ENCODE measurements at regions not wholly inside any gene's neighbourhood (a gene's known extent, or its start where the extent isn't known, plus 50 kb on each side); places are given as distances from the start of the nearest gene placed in this dataset.

- H3K9me3 ChIP-seq (ENCODE audit: control insufficient read depth, insufficient read depth, low read depth, low read length), result no peaks in the 10 kb centered on the region
- H4K20me1 ChIP-seq (ENCODE audit: control insufficient read depth, extremely low read depth, insufficient read depth, low read length), result no peaks in the 10 kb centered on the region
- no peaks in the 10 kb centered on the region for H3K79me2 ChIP-seq (ENCODE audit: control insufficient read depth, insufficient read depth, low read length)
- peak overlapping the region; percentile 70 for H3K4me2 ChIP-seq (ENCODE audit: extremely low read depth, insufficient read depth, low read length)
- H2AFZ ChIP-seq (ENCODE audit: low read length), result no peak overlapping the region
- TF ChIP-seq EZH2 (IDR thresholded peaks at IDR 0.05; ENCODE audit: low read length, missing control alignments), result no peak
- TF ChIP-seq, protein P1, sequence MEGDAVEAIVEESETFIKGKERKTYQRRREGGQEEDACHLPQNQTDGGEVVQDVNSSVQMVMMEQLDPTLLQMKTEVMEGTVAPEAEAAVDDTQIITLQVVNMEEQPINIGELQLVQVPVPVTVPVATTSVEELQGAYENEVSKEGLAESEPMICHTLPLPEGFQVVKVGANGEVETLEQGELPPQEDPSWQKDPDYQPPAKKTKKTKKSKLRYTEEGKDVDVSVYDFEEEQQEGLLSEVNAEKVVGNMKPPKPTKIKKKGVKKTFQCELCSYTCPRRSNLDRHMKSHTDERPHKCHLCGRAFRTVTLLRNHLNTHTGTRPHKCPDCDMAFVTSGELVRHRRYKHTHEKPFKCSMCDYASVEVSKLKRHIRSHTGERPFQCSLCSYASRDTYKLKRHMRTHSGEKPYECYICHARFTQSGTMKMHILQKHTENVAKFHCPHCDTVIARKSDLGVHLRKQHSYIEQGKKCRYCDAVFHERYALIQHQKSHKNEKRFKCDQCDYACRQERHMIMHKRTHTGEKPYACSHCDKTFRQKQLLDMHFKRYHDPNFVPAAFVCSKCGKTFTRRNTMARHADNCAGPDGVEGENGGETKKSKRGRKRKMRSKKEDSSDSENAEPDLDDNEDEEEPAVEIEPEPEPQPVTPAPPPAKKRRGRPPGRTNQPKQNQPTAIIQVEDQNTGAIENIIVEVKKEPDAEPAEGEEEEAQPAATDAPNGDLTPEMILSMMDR (conservative IDR thresholded peaks at IDR 0.05 in 1 of 2, IDR thresholded peaks at IDR 0.05 in 1 of 2; ENCODE audit: low read depth in 1 of 2, low read length in 2 of 2), result no peak
- peak overlapping the region in 3 of 4 experiments; percentile 19 to 31 (median 23) for H3K4me3 ChIP-seq (replicated peaks in 1 of 4; ENCODE audit: control extremely low read depth in 1 of 4, insufficient read depth in 1 of 4, low read depth in 3 of 4, low read length in 4 of 4)
- no peaks in the 10 kb centered on the region for H3K36me3 ChIP-seq (ENCODE audit: control insufficient read depth, insufficient read depth, low read length)
- peaks cover 17% of the 10 kb centered on the region for H3K4me1 ChIP-seq (ENCODE audit: control insufficient read depth, extremely low read depth, insufficient read depth, low read length)
- no peak overlapping the region for H3K9ac ChIP-seq (ENCODE audit: insufficient read depth, low read length)
- H3K27me3 ChIP-seq (ENCODE audit: control insufficient read depth, insufficient read depth, low read length), result no peaks in the 10 kb centered on the region
- H3K27ac ChIP-seq (ENCODE audit: insufficient read depth, low read length), result peak overlapping the region; percentile 71
- DNase-seq (ENCODE audit: low read depth in 2 of 2), result peak; percentile 29 to 89
These were observed 55.5 kb upstream of the SERP2 start for GRCh38 chr13:44318161-44318560.

DNA sequence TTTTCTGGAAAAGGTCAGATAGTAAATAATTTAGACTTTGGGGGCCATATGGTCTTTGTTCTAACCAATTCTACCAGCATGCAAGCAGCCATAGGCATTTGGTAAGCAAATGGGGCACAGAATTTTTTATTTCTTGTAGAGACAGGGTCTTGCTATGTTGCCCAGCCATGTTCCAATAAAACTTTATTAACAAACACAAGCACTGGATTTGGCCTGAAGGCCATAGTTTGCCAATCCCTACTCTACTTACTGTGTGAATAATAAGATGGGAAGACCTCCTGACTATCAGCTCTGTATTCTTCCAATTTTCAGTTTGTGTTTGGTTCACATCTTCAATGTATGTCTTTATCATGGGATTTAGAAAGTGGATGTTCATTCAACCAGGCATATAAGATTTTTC is 53.0 kb upstream of the SERP2 start:
- Histone ChIP-seq H4K20me1 (ENCODE audit: control insufficient read depth, extremely low read depth, insufficient read depth, low read length) (no peaks in the 10 kb centered on the region), H3K79me2 (ENCODE audit: control insufficient read depth, insufficient read depth, low read length) (no peaks in the 10 kb centered on the region)

GRCh38 chr13:44321961-44322360 is 51.7 kb upstream of the SERP2 start:
- Histone ChIP-seq H3K4me2 (ENCODE audit: extremely low read depth, insufficient read depth, low read length) (no peak overlapping the region), H3K9ac (ENCODE audit: insufficient read depth, low read length) (no peak overlapping the region), H3K9me3 (ENCODE audit: control insufficient read depth, insufficient read depth, low read depth, low read length) (no peaks in the 10 kb centered on the region), H4K20me1 (ENCODE audit: control insufficient read depth, extremely low read depth, insufficient read depth, low read length) (no peaks in the 10 kb centered on the region), H3K4me1 (ENCODE audit: control insufficient read depth, extremely low read depth, insufficient read depth, low read length) (peaks cover 9% of the 10 kb centered on the region), H3K27ac (ENCODE audit: insufficient read depth, low read length) (no peak overlapping the region), H3K27me3 (ENCODE audit: control insufficient read depth, insufficient read depth, low read length) (no peaks in the 10 kb centered on the region), H3K79me2 (ENCODE audit: control insufficient read depth, insufficient read depth, low read length) (no peaks in the 10 kb centered on the region), H2AFZ (ENCODE audit: low read length) (no peak overlapping the region), H3K4me3 (replicated peaks in 1 of 4; ENCODE audit: control extremely low read depth in 1 of 4, insufficient read depth in 1 of 4, low read depth in 3 of 4, low read length in 4 of 4) (no peak overlapping the region), H3K36me3 (ENCODE audit: control insufficient read depth, insufficient read depth, low read length) (no peaks in the 10 kb centered on the region)
- DNase-seq (ENCODE audit: low read depth in 2 of 2), result no peak
- TF ChIP-seq, protein P1 (conservative IDR thresholded peaks at IDR 0.05 in 1 of 2, IDR thresholded peaks at IDR 0.05 in 1 of 2; ENCODE audit: low read depth in 1 of 2, low read length in 2 of 2), result no peak
- no peak for TF ChIP-seq EZH2 (IDR thresholded peaks at IDR 0.05; ENCODE audit: low read length, missing control alignments)

More for the DNA sequence above, 53.0 kb upstream of the SERP2 start:
- TF ChIP-seq, protein P1 (conservative IDR thresholded peaks at IDR 0.05 in 1 of 2, IDR thresholded peaks at IDR 0.05 in 1 of 2; ENCODE audit: low read depth in 1 of 2, low read length in 2 of 2), result no peak
- TF ChIP-seq EZH2 (IDR thresholded peaks at IDR 0.05; ENCODE audit: low read length, missing control alignments), result no peak
- Histone ChIP-seq H3K36me3 (ENCODE audit: control insufficient read depth, insufficient read depth, low read length) (no peaks in the 10 kb centered on the region), H3K27me3 (ENCODE audit: control insufficient read depth, insufficient read depth, low read length) (no peaks in the 10 kb centered on the region), H3K4me2 (ENCODE audit: extremely low read depth, insufficient read depth, low read length) (no peak overlapping the region), H2AFZ (ENCODE audit: low read length) (no peak overlapping the region), H3K4me3 (replicated peaks in 1 of 4; ENCODE audit: control extremely low read depth in 1 of 4, insufficient read depth in 1 of 4, low read depth in 3 of 4, low read length in 4 of 4) (no peak overlapping the region), H3K9ac (ENCODE audit: insufficient read depth, low read length) (no peak overlapping the region), H3K4me1 (ENCODE audit: control insufficient read depth, extremely low read depth, insufficient read depth, low read length) (peaks cover 9% of the 10 kb centered on the region), H3K9me3 (ENCODE audit: control insufficient read depth, insufficient read depth, low read depth, low read length) (no peaks in the 10 kb centered on the region), H3K27ac (ENCODE audit: insufficient read depth, low read length) (no peak overlapping the region)
- no peak for DNase-seq (ENCODE audit: low read depth in 2 of 2)

All from fibroblast of lung (primary cell).